ENCODE measurements at regions not wholly inside any gene's neighbourhood (a gene's known extent, or its start where the extent isn't known, plus 50 kb on each side); places are given as distances from the start of the nearest gene placed in this dataset.

DNA sequence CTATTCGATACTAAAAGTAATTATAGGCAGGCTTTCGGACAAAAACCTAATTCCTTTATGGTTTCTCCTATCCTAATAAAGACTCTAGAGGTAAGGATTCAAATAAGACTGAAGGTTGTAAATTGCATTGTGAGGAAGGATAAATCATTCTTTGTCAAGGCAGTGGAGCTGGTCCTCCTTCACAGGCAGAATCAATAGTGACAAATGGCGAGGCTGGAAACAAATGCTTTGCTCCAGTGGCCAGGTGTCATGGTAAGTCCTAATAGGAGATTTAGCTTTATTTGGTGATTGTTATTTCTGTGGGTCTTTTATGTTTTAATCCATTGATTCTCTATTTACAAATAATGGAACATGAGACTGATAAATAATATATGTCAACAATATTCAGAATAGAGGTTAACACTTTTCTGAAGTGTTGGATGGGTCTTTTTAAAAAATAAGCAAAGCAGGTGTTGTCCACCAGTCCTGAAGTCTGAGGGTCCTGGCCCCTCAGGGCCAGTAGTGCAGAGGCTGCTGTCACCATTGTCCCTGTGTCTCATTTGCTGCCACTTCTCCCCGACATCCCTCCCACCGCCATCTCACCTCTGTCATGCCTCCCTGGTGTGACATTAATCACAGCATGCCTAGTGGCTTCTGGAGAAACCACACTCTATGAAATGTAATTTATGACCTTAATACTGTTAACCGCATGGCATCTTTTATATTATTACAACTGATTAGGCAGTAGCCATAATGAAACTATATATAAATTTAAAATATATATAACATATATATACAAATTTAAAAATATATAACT is 120.9 kb upstream of the MAGI3 start:
- H3K4me3 ChIP-seq (ENCODE audit: low read length): no peak overlapping the region
- no peak for DNase-seq (ENCODE audit: low read depth)
- TF ChIP-seq, protein P1, sequence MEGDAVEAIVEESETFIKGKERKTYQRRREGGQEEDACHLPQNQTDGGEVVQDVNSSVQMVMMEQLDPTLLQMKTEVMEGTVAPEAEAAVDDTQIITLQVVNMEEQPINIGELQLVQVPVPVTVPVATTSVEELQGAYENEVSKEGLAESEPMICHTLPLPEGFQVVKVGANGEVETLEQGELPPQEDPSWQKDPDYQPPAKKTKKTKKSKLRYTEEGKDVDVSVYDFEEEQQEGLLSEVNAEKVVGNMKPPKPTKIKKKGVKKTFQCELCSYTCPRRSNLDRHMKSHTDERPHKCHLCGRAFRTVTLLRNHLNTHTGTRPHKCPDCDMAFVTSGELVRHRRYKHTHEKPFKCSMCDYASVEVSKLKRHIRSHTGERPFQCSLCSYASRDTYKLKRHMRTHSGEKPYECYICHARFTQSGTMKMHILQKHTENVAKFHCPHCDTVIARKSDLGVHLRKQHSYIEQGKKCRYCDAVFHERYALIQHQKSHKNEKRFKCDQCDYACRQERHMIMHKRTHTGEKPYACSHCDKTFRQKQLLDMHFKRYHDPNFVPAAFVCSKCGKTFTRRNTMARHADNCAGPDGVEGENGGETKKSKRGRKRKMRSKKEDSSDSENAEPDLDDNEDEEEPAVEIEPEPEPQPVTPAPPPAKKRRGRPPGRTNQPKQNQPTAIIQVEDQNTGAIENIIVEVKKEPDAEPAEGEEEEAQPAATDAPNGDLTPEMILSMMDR (conservative IDR thresholded peaks at IDR 0.05; ENCODE audit: low read length): no peak

DNA sequence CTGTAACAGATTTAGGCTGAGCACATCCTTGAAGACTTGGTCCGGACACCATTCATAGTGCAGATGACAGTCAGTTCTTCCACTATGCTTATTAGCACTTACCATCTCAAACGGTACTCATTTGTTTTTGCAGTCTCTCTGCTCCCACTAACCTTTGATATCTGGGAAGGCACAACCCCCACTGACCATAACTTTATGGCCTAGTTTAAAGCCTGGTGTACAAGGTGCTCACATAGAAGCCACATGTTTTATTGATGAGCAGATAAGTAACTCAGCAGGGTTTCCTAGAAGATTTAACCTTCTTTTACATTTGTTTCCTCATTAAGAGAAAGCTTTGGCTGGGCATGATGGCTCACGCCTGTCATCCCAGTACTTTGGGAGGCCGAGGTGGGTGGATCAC is 119.3 kb upstream of the MAGI3 start:
- DNase-seq (ENCODE audit: low read depth): no peak
- no peak overlapping the region for H3K4me3 ChIP-seq (ENCODE audit: low read length)
- TF ChIP-seq, protein P1 (conservative IDR thresholded peaks at IDR 0.05; ENCODE audit: low read length): no peak

DNA sequence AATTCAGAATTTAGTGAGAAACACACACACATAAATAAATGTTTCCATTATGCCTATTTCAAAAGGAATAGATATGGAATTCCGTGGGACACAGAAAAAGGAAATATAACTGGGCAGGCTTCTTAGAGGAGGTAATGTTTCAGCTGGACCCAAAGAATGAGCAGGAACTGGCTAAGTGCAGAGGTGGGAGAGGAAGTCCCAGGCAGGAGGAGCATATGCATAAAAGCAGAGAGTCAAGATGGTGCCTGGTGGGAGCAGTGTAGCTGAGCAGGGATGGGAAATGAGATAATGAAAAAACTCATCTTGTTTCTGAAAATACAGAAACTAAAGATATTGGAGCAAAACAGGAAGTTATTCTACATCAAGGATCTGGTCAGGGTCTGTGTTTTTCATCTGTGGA is 115.2 kb upstream of the MAGI3 start:
- TF ChIP-seq, protein P1 (conservative IDR thresholded peaks at IDR 0.05; ENCODE audit: low read length): no peak
- DNase-seq (ENCODE audit: low read depth): no peak
- H3K4me3 ChIP-seq (ENCODE audit: low read length): no peak overlapping the region

DNA sequence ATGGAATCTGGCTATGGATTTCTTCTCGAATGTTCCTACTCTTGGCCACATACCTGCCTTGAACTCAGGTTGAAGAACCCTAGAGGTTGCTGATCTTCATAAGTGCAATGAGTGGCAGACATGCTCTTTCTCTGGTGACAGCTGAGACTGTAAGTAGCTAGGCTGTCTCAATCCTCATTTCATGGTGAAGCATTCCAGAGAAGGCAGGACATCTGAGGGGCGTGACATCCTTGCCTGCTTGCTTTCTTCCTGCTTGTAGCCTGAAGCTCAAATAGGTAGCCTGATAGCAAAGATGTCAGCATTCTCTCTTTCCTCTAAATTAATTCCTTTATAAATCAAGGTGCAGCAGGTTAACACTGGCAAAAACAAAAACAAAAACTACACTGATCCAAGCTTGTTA is 114.6 kb upstream of the MAGI3 start:
- no peak overlapping the region for H3K4me3 ChIP-seq (ENCODE audit: low read length)
- no peak for DNase-seq (ENCODE audit: low read depth)
- TF ChIP-seq, protein P1 (conservative IDR thresholded peaks at IDR 0.05; ENCODE audit: low read length): no peak

DNA sequence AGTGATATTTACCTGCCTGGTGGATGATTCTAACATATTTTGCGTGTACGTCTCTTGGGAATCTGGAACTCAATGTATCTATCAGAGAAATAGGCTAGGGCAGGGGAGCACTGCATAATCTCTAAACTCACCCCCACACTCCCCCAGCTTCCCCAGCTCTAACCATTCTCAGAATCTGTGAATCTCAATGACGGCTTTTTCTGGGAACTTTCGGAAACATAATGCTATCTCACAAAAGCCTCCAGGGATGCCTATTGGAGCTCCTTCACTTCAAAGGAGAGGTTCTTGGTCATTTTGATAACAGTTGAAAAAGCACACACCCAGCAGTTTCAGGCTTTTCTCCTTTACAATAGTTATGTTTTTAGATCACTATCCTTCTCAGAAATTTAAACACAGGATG is 113.8 kb upstream of the MAGI3 start:
- TF ChIP-seq, protein P1 (conservative IDR thresholded peaks at IDR 0.05; ENCODE audit: low read length): no peak
- no peak for DNase-seq (ENCODE audit: low read depth)

DNA sequence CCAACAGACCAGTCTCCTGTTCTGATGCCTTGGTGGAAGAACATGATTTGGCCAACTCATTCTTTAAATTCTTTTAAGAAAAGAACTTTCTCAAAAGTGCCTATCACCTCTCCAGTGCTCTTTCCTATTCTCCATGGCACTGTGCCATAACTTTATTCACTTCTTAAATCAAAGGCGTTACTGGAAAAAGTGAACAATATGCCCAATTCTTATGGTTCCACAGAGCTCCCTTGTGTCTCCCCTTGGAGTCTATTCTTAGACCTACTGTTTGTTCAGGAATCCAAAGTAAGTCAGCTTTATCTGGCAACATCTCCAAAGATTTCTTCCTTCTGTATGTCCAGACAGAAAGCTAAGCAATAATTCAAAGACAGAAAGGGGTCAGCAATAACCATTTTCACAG is 111.9 kb upstream of the MAGI3 start:
- DNase-seq (ENCODE audit: low read depth): no peak

More for the DNA sequence above, 113.8 kb upstream of the MAGI3 start:
- no peak overlapping the region for H3K4me3 ChIP-seq (ENCODE audit: low read length)

DNA sequence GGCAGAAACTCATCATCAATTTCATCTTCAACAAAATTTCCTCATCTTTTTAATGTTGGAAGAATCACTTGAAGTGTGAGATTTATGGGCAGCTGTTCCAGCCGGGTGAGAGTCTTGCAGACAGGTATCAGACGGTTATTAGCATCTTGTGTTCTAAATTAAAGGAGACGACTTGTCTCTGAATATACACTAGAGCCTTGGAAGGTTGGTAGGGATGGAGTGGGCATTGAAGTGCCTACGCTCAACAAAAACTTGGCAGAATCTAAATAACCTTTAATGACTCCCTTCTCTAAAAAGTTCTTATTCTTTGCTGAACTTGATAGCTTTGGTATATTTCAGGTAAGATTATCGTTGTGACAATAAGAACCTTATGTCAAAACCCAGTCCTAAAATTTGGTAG is 111.5 kb upstream of the MAGI3 start:
- H3K4me3 ChIP-seq (ENCODE audit: low read length): no peak overlapping the region
- no peak for DNase-seq (ENCODE audit: low read depth)
- TF ChIP-seq, protein P1 (conservative IDR thresholded peaks at IDR 0.05; ENCODE audit: low read length): no peak

More for the DNA sequence above, 111.9 kb upstream of the MAGI3 start:
- H3K4me3 ChIP-seq (ENCODE audit: low read length): no peak overlapping the region
- TF ChIP-seq, protein P1 (conservative IDR thresholded peaks at IDR 0.05; ENCODE audit: low read length): no peak

All from AG10803 (cell line).